GM18508 (cell line): ENCODE measurements at regions not wholly inside any gene's neighbourhood (a gene's known extent, or its start where the extent isn't known, plus 50 kb on each side); places are given as distances from the start of the nearest gene placed in this dataset.

Experiments used
- ATAC-seq: cut with Tn5 transposase; IDR thresholded peaks from one replicate; pipeline ENCODE4 v1.9.1; 2021; ENCODE audit warnings: moderate number of reproducible peaks; ENCODE audit not compliant: insufficient read depth, unreplicated experiment

DNA sequence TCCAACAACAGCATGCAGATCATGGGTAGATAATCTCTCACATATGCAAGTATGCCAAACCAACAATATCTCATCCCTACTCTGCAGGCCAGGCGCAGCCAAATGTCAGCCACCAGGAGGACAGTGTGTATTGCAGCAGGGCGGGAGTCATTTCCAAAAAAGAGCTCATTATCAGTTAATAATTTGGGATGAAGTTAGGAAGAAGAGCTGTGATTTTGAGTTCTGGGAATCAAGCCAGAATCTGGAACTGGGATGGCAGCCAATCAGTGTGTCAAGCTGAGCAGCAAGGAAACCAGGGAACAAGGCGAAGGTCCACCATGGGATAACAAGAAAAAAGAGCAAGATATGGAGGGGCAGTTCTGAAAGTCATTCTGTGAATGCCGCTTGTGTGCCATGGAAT is 88.2 kb upstream of the CAMK2D start:
- ATAC-seq = no peak

DNA sequence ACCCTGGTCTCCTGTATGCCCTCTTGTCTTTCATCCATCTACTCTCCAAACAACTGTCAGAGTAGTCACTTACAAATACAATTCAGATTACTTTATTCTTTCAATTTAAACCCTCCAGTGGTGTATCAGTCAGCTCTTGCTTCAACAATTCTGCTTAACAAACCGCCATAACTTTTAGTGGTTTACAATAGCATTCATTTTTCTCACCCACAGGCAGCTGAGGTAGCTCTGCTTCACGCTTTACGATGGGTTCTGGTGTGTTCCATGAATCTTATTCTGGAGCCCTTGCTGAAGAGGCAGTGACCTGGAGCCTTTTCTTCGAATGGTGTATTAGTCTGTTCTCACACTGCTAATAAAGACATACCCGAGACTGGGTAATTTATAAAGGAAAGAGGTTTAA is 86.2 kb upstream of the CAMK2D start:
- no peak for ATAC-seq

DNA sequence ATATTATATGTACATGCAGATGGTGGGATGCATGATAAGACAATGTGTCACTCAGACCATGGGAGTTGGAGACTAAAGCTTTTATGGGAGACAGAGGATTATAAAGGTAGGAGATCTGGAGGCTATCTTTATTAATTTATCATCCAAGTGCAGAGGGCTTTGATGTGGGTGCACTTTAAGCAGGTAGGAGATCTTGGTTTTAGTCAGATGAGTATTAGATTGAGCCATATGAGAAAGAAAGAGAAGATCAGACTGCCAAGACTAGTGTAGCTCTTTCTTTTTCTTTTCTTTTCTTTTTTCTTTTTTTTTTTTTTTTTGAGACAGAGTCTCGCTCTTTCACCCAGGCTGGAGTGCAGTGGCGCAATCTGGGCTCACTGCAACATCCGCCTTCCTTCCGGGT is 84.9 kb upstream of the CAMK2D start:
- ATAC-seq = no peak

DNA sequence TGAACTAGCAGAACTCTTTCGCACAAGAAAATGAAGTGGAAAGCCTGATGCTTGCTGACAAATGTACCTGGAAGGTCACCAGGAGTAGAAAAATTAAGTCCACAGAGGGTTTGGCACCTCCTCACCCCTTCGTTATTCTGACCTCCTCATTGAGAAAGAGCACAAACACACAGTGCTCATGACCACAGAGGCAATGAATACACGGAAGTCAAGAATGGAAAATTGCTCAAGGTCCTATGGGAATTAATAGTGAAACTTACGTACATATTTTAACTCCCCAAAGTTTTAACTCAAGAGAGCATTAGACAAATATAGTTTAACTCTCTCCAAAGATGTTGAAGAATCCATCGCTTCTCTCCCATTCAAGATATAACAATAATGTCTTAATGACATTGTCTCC is 83.6 kb upstream of the CAMK2D start:
- no peak for ATAC-seq

DNA sequence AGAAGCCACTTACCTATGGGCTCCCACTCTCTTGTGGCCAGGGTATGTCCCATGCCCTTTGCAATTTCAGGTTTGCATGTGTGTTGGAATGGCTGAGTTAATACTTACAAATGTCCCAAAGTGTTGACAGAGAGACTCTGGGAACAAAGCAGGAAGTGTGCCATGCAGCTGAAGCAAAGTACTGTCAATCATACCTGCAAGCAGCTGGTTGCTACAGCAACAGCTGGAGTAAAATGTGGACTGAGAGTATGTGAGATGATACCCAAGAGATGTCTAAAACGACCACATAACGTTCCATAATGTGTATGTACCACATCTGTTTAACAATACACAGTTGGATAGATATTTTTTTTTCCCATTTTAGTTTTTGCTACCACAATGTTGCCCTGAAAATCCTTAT is 82.8 kb upstream of the CAMK2D start:
- ATAC-seq = peak; percentile 55

DNA sequence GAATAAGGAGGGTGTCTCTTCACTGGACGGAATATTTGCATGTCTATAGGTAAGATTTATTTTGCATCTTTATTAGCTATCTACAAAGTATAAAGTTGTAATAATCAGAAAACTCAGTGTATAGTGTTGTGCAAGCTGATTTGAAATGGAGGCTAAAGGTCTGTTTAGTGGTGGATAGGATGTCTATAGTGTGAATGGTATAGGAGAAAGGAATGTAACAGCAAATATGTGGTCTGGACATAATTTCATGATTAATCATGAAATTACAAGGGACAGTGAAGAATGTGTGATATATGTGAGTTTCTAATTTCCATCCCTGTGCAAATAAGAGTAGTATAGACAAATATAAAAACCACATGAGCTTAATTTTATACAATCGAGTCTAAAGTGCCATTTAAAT is 79.3 kb upstream of the CAMK2D start:
- no peak for ATAC-seq

DNA sequence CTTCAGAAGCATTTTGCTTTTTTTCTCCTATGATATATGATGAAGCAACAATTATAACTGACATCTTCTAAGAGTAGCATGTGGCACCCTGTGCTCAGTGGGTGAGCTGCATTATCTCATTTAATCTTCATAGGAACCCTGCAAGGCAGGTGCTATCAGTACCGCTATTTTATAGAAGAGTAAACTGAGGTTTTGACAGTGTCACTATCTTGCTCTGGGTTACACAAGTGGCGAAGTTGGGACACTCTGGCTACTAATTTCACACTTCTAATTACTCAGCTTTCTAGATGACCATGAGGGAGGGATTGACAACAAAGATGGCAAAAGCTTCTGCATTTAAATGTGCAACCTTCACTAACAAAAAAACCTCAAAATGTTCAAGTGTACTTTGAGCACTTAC is 76.9 kb upstream of the CAMK2D start:
- no peak for ATAC-seq

DNA sequence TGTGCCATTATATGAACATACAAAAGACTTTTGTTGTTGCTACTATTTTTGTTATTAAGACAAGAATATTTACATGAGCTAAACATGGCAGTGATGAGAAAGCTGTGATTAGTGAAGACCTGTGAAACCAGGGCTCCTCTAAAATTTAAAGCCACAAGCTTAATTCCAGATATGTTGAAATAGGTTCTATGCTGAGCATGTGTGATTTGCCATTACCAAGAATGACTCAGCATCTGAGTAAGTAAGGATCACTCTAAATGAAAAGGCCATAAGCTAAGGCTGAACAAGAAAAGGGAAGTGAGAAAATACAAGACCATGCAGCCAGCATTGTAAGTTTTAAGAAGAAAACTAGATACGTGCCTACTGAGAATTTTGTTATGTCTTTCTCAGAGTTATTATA is 75.9 kb upstream of the CAMK2D start:
- ATAC-seq = peak; percentile 100

DNA sequence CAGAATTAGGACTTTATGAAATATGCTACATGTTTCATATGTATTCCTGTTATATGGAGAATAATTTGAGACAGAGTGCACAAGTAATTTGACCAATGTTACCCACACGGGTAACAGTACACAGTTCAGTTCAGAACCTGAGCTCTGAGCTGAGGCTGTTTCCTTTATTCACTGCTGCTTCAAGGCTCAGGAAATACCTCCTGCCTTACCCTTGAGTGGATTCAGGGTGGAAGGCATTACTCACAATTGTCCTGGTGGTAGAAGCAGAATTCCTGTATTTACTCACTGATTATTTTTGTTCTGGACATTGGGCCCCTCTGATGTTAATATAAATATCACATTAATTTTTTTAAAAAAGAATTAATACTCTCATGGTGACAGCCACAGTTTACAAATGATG is 73.5 kb upstream of the CAMK2D start:
- no peak for ATAC-seq

DNA sequence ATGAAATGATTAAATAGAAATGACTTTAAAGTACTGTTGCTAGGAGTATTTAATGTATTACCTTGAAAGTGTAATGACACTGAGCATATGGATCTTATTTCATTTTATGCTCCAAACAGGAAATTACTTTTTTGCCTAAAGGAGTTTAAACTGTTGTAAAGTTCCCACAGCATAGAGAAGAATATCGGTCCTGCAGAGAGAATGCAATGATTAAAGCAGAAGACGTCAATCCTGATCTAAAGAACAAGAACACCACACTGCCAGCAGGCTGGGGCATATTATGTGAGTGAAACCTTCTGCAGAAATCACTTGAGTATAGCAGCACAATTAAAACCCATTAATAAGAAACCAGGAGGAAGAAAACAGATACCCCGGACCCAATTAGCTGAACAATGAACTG is 72.8 kb upstream of the CAMK2D start:
- ATAC-seq = no peak

DNA sequence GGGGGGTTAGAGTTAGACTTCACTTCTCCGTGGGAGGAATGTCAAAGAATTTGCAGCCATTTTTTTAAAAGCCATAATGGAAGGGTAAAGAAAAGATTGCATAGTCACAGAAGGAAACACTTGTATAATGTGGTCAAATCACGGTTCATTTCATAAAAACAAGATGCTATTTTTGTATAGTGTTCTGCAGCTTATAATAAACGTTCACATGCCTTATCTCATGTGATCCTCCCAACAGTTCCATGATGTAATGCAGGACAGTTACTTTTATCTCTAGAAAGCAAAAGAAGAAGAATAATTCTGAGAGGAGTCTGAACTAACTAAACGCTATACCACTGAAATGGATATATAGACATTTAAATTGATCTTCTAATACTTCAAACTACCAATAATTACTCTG is 71.3 kb upstream of the CAMK2D start:
- ATAC-seq = no peak

DNA sequence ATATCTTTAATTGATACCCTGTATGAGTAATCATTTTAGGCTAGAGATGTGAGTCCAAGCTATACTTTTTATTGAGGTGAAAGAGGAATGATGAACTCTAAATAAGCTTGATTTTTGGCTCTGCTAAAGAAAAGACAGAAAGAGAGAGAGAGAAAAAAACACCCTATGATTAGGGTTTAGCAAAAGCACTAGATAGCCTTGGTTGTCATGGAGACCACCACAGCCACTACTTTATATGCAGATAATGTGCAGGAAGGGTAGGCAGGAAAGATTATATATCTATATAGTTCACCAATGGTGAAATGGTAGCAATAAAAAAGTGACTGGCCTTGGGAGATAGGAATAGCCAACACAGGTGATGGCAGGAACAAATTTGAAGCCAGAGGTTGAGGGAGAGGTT is 69.9 kb upstream of the CAMK2D start:
- no peak for ATAC-seq

DNA sequence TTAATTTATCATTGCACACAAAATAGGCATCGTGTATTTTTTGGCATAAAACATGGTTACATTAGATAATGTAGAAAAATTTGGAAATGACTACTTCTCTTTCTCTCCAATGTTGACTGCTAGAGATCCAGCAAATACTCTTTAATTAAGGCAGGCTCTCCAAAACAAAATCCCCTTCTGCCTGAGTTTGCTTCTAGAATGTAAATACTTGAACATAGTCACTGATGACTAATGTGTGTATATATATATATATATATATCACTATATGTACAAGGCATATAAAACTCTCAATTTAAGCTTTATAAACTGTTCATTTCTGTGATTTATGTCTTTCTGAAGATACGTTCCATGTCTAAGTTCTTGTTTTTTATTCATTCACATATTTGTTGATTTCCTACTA is 67.2 kb upstream of the CAMK2D start:
- no peak for ATAC-seq

DNA sequence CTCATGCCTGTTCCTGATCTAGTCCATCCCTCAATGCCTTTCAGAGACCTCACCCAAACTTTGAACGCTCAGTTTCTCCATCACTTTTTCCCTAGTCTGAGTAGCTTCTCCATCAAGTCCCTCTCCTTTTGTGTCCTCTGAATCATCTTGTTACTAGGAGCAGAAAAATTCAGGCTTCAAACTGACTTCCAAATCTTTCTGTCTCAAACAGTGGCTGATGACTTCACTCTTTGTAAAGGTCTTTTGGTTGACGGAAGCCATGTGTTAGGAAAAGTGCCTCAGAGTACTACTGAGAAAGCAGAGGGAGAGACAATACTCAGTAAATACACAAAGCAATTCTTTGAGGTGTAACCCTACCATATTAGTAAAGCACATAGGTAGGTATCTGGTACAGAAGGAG is 65.7 kb upstream of the CAMK2D start:
- no peak for ATAC-seq

DNA sequence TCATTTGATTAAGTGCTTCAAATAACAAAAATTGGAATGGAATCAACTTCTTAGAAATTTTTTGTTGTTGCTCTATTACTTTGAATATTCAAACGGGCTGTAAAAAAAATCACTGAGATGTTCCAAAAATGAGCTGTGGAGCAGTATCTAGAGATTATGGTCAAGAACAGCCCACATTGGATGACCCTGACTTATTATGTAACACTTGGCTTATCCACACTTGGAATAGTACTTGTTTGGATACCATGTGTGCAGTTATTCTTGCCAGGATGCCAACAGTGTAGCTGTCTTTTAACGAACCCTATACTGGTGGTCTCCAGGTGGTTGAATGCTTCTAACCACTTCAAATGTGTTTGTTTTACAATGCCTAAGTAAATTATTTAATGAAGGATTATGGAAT is 64.9 kb upstream of the CAMK2D start:
- no peak for ATAC-seq

DNA sequence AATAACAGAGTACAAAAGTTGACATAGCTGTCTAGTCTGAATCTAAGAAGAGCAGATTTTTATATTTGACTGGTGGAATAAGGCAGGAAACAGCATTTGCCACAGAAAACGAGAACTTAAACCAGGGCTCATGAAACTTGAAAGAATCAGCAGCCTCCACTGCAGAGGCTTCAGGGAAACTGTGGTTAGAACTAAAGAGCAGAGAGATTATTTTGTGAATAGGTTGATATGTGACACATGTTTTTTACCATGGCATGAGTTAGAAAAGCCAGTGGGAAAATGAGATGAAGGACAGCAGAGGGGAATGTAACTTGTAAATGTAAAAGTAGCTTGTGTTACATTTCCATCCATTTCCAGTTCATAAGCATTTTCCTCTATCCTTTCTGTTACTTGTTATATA is 63.7 kb upstream of the CAMK2D start:
- peak; percentile 47 for ATAC-seq

DNA sequence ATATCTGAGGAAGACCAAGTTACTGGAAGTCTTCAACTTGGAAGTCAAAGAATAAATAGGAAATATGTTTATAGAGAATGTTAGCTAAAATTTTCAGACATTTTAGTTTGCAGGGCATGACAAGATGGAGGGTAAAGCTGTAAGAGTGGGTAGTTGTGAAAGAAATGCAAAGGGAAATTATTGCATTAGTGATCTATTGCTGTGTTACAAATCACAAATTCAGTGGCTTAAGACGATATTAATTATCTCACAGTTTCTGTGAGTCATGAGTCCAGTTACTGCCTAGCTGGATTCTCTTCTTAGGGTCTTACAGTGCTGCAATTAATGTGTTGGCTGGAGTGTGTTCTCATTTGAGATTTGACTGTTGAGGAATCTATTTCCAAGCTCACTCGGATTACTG is 62.9 kb upstream of the CAMK2D start:
- ATAC-seq = no peak

DNA sequence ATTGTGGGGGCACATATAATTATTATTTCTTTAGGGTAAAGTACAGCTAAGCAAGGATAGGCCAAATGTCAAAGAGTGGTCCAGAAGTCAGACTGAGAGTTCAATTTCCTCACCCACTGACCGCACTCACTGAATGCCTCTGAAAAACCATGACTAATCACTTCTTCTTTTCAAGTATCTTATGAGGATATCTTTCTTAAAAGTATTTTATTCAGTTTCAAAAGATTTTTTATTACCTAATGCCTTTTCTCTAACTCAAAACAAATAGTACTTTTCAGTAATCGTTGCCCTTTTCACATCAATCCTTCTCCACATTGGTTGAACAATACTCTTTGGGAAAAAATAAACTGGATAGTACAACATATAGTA is 61.7 kb upstream of the CAMK2D start:
- ATAC-seq = peak; percentile 43

DNA sequence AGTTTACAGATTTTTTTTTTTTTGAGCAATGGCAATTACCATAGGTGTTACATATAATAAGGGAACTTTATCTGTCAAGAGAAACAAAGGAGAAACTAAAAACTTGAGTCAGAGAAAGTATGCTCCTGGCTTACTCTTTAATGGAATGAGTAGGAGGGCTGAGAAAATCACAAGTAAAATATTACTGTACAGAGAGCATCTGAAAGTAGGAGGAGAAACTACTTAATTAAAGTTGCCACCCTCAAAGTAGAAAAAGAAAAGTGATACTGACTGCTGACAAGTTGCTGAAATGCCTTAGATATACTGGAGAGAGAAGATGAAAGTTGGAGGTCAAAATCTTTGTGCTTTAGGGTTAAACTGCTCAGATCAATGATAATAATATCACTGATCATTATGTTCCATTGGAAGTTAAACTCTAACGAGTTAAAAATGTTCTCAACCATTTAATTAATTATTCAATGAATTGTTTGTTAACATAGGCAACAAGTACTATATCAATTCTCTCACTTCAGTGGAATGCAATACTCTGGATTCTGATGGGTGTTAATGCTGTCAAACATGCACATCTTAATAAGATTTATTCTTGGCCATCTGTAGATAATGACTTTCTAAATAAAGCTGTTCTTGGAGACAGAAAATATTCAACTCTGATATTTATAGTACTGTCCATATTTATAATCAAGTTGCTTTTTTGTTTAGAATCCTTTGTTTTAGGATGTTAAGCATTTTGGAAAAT is 61.2 kb upstream of the CAMK2D start:
- ATAC-seq = peak; percentile 82

DNA sequence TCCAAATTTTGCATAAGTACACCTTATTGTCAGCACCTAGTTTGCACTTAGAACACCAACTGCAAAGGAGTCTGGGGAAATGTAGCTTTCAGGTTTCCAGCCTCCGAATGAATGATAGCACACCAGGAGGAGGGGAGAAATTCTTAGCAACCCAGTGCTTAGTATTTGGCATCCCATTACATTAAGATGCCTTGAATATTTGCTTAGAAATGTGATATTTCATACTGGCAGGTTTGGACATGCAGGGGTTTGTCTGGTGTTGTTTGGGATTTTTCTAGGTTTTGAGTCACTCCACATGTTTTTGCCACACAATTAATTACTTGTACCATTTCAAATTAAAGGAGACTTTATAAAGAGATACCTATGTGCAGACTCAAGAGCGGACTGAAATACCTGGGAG is 60.3 kb upstream of the CAMK2D start:
- no peak for ATAC-seq

DNA sequence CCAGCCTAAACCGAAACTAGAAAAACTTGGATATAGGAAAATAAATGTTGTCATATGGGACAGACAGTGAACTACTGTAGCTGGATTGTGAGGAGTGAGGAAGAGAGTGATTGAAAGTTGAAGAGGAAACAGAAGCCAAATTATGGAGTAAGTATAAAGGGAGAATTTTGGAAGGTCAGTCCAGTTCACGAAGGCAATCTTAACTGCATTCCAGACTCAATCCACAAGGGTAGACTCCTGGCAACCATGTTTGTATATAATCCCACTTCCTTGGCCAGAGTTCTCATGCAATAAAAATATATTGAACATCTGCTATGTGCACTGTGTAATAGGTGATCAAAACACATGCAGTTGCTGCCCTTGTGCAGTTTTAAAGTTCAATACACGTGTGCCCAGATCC is 58.6 kb upstream of the CAMK2D start:
- no peak for ATAC-seq

DNA sequence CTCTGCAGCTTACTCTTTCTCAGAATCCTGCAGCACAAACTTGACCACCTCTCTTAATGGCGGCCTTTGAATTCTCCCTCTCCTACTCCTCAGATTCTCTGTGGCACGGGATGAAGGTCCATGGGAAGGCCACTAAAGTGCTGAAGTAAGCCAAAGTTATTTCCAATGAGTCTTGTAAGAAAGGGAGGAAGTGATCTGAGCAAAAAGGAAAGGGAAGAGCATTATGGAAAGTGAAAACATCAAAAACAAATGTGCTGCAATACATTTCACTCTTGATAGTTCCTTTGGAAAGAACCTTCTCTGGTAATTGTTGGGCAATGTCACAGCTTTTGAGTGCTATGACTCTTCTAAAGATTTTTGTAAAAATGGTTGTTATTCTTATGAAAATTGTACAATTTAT is 54.3 kb upstream of the CAMK2D start:
- ATAC-seq = no peak

DNA sequence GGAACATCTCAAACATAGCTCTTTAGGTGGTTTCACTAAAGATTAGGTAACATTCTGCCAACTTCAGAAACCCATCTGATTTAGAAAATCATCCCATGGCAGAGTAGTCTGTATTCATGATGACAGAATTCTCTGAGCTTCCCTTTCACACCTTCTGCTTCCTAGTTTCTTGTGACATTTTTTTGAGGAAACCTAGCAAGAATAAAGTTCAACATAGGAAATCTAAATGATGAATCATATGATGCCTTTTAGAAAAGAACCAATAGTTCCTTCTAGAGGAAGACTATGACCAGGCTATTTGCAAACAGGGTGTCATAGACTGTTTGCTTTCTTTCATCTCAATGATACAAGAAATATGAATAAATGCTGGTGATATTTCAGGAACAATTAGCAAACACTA is 49.8 kb upstream of the CAMK2D start:
- ATAC-seq = no peak
